ENCODE measurements at regions not wholly inside any gene's neighbourhood (a gene's known extent, or its start where the extent isn't known, plus 50 kb on each side); places are given as distances from the start of the nearest gene placed in this dataset.

DNA sequence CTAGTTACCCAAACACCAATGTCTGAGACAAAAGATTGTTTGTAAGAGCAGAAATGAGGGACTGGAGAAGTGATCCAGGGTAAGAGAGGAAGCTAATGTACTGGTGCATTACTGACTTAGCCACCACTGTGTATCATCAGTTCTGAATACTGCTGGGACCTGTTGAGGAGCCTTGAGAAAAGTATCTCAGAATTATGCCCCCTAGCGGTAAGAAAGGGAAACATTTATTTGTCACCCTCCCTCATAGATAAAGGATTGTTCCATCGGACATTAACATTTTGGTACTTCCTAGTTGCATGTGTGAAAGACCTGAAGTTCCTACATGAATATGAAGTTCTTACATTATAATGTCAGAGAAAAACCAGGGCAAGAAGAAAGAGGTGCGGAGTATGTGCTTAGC is 612.5 kb downstream of the FSCB start:
- TF ChIP-seq CREB1 (IDR thresholded peaks at IDR 0.05) (no peak), CREB1 (CRISPR knock-in tag; IDR thresholded peaks at IDR 0.05) (no peak), CEBPB (IDR thresholded peaks at IDR 0.05; ENCODE audit: borderline replicate concordance, low read depth, low read length) (no peak), JUN (CRISPR knock-in tag; IDR thresholded peaks at IDR 0.05) (no peak), FLYWCH1 (CRISPR knock-in tag; IDR thresholded peaks at IDR 0.05) (no peak), ZNF136 (CRISPR knock-in tag; IDR thresholded peaks at IDR 0.05; ENCODE audit: low read depth) (no peak), TBL1XR1 (IDR thresholded peaks at IDR 0.05; ENCODE audit: borderline replicate concordance, low read length, partially characterized antibody) (no peak), ZNF232 (CRISPR knock-in tag; IDR thresholded peaks at IDR 0.05; ENCODE audit: borderline replicate concordance) (no peak), MED1 (CRISPR knock-in tag; IDR thresholded peaks at IDR 0.05) (no peak), GABPA (IDR thresholded peaks at IDR 0.05; ENCODE audit: low read depth, low read length) (no peak), GABPA (CRISPR knock-in tag; IDR thresholded peaks at IDR 0.05; ENCODE audit: low read depth) (no peak)
- TF ChIP-seq, protein P1, sequence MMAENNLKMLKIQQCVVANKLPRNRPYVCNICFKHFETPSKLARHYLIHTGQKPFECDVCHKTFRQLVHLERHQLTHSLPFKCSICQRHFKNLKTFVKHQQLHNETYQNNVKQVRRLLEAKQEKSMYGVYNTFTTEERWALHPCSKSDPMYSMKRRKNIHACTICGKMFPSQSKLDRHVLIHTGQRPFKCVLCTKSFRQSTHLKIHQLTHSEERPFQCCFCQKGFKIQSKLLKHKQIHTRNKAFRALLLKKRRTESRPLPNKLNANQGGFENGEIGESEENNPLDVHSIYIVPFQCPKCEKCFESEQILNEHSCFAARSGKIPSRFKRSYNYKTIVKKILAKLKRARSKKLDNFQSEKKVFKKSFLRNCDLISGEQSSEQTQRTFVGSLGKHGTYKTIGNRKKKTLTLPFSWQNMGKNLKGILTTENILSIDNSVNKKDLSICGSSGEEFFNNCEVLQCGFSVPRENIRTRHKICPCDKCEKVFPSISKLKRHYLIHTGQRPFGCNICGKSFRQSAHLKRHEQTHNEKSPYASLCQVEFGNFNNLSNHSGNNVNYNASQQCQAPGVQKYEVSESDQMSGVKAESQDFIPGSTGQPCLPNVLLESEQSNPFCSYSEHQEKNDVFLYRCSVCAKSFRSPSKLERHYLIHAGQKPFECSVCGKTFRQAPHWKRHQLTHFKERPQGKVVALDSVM (CRISPR knock-in tag; IDR thresholded peaks at IDR 0.05) = no peak
- TF ChIP-seq, protein P2, sequence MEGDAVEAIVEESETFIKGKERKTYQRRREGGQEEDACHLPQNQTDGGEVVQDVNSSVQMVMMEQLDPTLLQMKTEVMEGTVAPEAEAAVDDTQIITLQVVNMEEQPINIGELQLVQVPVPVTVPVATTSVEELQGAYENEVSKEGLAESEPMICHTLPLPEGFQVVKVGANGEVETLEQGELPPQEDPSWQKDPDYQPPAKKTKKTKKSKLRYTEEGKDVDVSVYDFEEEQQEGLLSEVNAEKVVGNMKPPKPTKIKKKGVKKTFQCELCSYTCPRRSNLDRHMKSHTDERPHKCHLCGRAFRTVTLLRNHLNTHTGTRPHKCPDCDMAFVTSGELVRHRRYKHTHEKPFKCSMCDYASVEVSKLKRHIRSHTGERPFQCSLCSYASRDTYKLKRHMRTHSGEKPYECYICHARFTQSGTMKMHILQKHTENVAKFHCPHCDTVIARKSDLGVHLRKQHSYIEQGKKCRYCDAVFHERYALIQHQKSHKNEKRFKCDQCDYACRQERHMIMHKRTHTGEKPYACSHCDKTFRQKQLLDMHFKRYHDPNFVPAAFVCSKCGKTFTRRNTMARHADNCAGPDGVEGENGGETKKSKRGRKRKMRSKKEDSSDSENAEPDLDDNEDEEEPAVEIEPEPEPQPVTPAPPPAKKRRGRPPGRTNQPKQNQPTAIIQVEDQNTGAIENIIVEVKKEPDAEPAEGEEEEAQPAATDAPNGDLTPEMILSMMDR (CRISPR knock-in tag; IDR thresholded peaks at IDR 0.05) = peak; percentile 36
- TF ChIP-seq, protein P3, sequence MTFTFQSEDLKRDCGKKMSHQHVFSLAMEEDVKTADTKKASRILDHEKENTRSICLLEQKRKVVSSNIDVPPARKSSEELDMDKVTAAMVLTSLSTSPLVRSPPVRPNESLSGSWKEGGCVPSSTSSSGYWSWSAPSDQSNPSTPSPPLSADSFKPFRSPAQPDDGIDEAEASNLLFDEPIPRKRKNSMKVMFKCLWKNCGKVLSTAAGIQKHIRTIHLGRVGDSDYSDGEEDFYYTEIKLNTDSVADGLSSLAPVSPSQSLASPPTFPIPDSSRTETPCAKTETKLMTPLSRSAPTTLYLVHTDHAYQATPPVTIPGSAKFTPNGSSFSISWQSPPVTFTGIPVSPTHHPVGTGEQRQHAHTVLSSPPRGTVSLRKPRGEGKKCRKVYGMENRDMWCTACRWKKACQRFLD (CRISPR knock-in tag; IDR thresholded peaks at IDR 0.05; ENCODE audit: borderline replicate concordance) = no peak
